GM10248 (cell line): ENCODE measurements at regions not wholly inside any gene's neighbourhood (a gene's known extent, or its start where the extent isn't known, plus 50 kb on each side); places are given as distances from the start of the nearest gene placed in this dataset.

Experiments used
- CTCF ChIA-PET: fragments of 300-600 bp; sonication (Branson Sonifier 250); formaldehyde crosslinking; extraction: SDS; loops from one replicate; lab custom pipeline; 2021; ENCODE audit warnings: antibody characterized with exemption; lab: Yijun Ruan, JAX
- POLR2A ChIA-PET: fragments of 350-650 bp; sonication (Branson Sonifier 250); formaldehyde crosslinking; extraction: SDS; loops from one replicate; lab custom pipeline; 2020; ENCODE audit warnings: antibody characterized with exemption; lab: Yijun Ruan, JAX
- DNase-seq: peaks from one replicate; pipeline ENCODE4 v3.0.0; 2012; ENCODE audit errors: extremely low spot score
- CTCF ChIP-seq: IDR thresholded peaks from 2 replicates; pipeline ENCODE4 v1.5.1; 2012; ENCODE audit warnings: mild to moderate bottlenecking, low read depth; ENCODE audit errors: extremely low read depth, missing control alignments, control extremely low read depth

GRCh38 chr7:54245020-54245419 lies 297.2 kb upstream of the VSTM2A start:
- POLR2A ChIA-PET = no interaction called here
- DNase-seq = no peak
- CTCF ChIA-PET = no interaction called here
- no peak for TF ChIP-seq CTCF

DNA sequence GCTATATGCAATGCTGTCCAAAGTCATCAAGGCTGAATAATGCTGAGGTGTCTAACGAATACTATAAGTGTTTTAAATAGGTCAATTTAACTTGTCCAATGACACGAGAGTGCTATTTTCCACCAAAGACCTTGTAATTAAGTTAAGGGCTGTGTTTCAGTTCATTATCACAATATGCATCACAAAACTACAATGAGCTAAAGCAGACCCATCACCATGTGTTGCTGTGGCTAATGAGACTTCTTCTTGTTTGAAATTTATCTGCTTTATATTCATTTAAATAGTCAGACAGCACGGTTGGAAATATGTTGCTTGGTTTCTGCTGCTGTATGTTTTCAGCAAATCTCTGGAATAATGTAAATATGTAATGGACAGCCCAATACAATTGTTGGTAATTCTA lies 292.5 kb upstream of the VSTM2A start:
- CTCF ChIA-PET = interaction anchor here (1.2 kb wide), 1 partner anchor 82 kb away, joined by 3 read pairs; no protein-coding TSS in a partner anchor
- POLR2A ChIA-PET = no interaction called here
- TF ChIP-seq CTCF = no peak
- DNase-seq = no peak

GRCh38 chr7:54252256-54253035 lies 289.7 kb upstream of the VSTM2A start:
- no peak for TF ChIP-seq CTCF
- ChIA-PET POLR2A (no interaction called here), CTCF (interaction anchor here (1.4 to 1.8 kb wide), 2 partner anchors 12 to 80 kb away, joined by 3 to 4 read pairs; no protein-coding TSS in a partner anchor)
- no peak for DNase-seq

GRCh38 chr7:54253036-54253373 lies 289.2 kb upstream of the VSTM2A start:
- DNase-seq = no peak
- CTCF ChIA-PET = no interaction called here
- POLR2A ChIA-PET = no interaction called here
- no peak for TF ChIP-seq CTCF

DNA sequence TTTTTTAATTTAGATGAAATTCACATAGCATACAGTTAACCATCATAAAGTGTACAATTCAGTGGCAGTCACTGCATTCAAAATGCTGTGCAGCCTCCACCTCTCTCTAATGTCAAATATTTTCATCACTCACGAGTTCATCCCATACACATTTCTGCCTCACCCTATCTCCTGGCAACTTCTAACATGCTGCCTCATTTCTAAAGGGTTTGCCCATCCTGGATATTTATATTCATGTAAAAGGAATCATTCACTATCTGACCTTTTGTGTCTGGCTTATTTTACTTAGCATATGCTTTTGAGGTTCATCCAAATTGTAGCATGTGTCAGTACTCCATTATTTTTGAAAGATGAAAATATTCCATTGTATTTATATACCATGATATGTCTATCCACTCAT lies 286.9 kb upstream of the VSTM2A start:
- DNase-seq = no peak
- ChIA-PET CTCF (no interaction called here), POLR2A (no interaction called here)
- TF ChIP-seq CTCF = no peak

DNA sequence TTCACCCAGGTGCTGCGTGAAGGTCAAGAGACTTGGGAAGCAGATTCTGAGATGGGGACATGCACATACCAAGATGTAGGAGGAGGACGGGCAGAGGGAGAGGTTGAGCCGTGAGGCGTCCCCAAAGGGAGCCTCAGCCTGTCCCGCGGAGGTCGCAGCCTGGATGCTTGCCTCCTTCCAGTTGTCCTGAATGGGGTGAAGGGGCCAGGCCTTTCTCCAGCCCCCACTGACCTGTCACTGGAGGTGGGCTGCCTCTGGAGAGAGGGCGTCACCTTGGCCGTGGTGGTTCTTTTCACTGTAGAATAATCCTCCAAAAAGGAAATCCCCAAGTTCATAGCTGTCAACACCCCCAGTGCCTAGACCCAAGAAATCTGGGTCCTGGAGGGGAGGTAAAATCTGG lies 283.0 kb upstream of the VSTM2A start:
- ChIA-PET POLR2A (no interaction called here), CTCF (no interaction called here)
- no peak for DNase-seq
- TF ChIP-seq CTCF = no peak

GRCh38 chr7:54260941-54261371 lies 281.2 kb upstream of the VSTM2A start:
- DNase-seq = no peak
- ChIA-PET CTCF (no interaction called here), POLR2A (no interaction called here)
- TF ChIP-seq CTCF = no peak
